ENCODE measurements at regions not wholly inside any gene's neighbourhood (a gene's known extent, or its start where the extent isn't known, plus 50 kb on each side); places are given as distances from the start of the nearest gene placed in this dataset.

GRCh38 chr6:79782792-79783580 lies 151.9 kb downstream of the SH3BGRL2 start:
- TF ChIP-seq CTCF (IDR thresholded peaks at IDR 0.05; ENCODE audit: insufficient read depth, low read depth, low read length) (no peak), EZH2 (IDR thresholded peaks at IDR 0.05; ENCODE audit: insufficient read depth, low read length) (no peak)

Data from astrocyte (in vitro differentiated cells and primary cell).